ENCODE measurements at regions not wholly inside any gene's neighbourhood (a gene's known extent, or its start where the extent isn't known, plus 50 kb on each side); places are given as distances from the start of the nearest gene placed in this dataset.

GRCh38 chr4:34193451-34194154 lies 2050.7 kb downstream of the ARAP2 start:
- DNase-seq, result no peak

GRCh38 chr4:34194585-34194984 lies 2049.7 kb downstream of the ARAP2 start:
- DNase-seq, result no peak

GRCh38 chr4:34196375-34196774 lies 2047.9 kb downstream of the ARAP2 start:
- DNase-seq, result no peak

- no peak for DNase-seq
Measured at GRCh38 chr4:34198966-34199365, 2045.3 kb downstream of the ARAP2 start.

- DNase-seq, result no peak
Measured at GRCh38 chr4:34200535-34200934, 2043.8 kb downstream of the ARAP2 start.

GRCh38 chr4:34202154-34202553 lies 2042.2 kb downstream of the ARAP2 start:
- no peak for DNase-seq

- DNase-seq, result no peak
Measured at GRCh38 chr4:34220601-34221000, 2023.7 kb downstream of the ARAP2 start.

- no peak for DNase-seq
Measured at GRCh38 chr4:34221986-34222385, 2022.3 kb downstream of the ARAP2 start.

GRCh38 chr4:34236118-34236517 lies 2008.2 kb downstream of the ARAP2 start:
- DNase-seq, result no peak

GRCh38 chr4:34245276-34245675 lies 1999.0 kb downstream of the ARAP2 start:
- no peak for DNase-seq

GRCh38 chr4:34250562-34250961 lies 1993.8 kb downstream of the ARAP2 start:
- DNase-seq, result no peak

- no peak for DNase-seq
Measured at GRCh38 chr4:34253239-34253638, 1991.1 kb downstream of the ARAP2 start.

- DNase-seq, result no peak
Measured at GRCh38 chr4:34258176-34258575, 1986.1 kb downstream of the ARAP2 start.

GRCh38 chr4:34261799-34262314 lies 1982.5 kb downstream of the ARAP2 start:
- DNase-seq, result no peak

GRCh38 chr4:34269613-34270012 lies 1974.7 kb downstream of the ARAP2 start:
- no peak for DNase-seq

- no peak for DNase-seq
Measured at GRCh38 chr4:34271479-34272355, 1972.6 kb downstream of the ARAP2 start.

- DNase-seq, result no peak
Measured at GRCh38 chr4:34279011-34279410, 1965.3 kb downstream of the ARAP2 start.

- no peak for DNase-seq
Measured at GRCh38 chr4:34280131-34280530, 1964.2 kb downstream of the ARAP2 start.

GRCh38 chr4:34281826-34282225 lies 1962.5 kb downstream of the ARAP2 start:
- DNase-seq, result no peak

- no peak for DNase-seq
Measured at GRCh38 chr4:34289489-34289888, 1954.8 kb downstream of the ARAP2 start.

- DNase-seq, result no peak
Measured at GRCh38 chr4:34289962-34290361, 1954.4 kb downstream of the ARAP2 start.

GRCh38 chr4:34293459-34293858 lies 1950.9 kb downstream of the ARAP2 start:
- DNase-seq, result no peak

GRCh38 chr4:34309383-34309906 lies 1934.9 kb downstream of the ARAP2 start:
- no peak for DNase-seq

- DNase-seq, result no peak
Measured at GRCh38 chr4:34318773-34319172, 1925.5 kb downstream of the ARAP2 start.
